Keratinocyte (primary cell): ENCODE measurements at regions not wholly inside any gene's neighbourhood (a gene's known extent, or its start where the extent isn't known, plus 50 kb on each side); places are given as distances from the start of the nearest gene placed in this dataset.

ENCODE experiments used
- DNase-seq: peaks from one replicate; pipeline ENCODE4 v3.0.0-alpha.2; 2011; ENCODE audit warnings: low read depth, missing footprints, low spot score
- FAIRE-seq: peaks from 2 replicates; lab custom pipeline; 2011; peaks lifted over from hg19 to GRCh38; lab: Jason Lieb, UNC
- H2AFZ ChIP-seq: 2 replicates; pipeline ENCODE4 v1.6.0; 2012; ENCODE audit warnings: low read length, control low read depth, inconsistent platforms; ENCODE audit not compliant: control insufficient read depth
- H3K27ac ChIP-seq: 2 replicates; pipeline ENCODE4 v1.5.1; 2011; ENCODE audit warnings: low read length; ENCODE audit not compliant: control insufficient read depth, insufficient read depth
- H3K27me3 ChIP-seq: 3 replicates; pipeline ENCODE4 v1.6.0; 2011; ENCODE audit warnings: low read length; ENCODE audit not compliant: control insufficient read depth, insufficient read depth; ENCODE audit errors: extremely low read depth
- H3K36me3 ChIP-seq, 2 experiments: 2 replicates in 1 of 2; 3 replicates in 1 of 2; pipeline ENCODE4 v1.5.1; 2011; ENCODE audit warnings: low read length in 2 of 2, mild to moderate bottlenecking in 1 of 2; ENCODE audit not compliant: control insufficient read depth in 2 of 2, insufficient read depth in 2 of 2; ENCODE audit errors: extremely low read depth in 1 of 2
- H3K4me1 ChIP-seq: 3 replicates; pipeline ENCODE4 v1.5.1; 2011; ENCODE audit warnings: low read length; ENCODE audit not compliant: control insufficient read depth, insufficient read depth; ENCODE audit errors: extremely low read depth
- H3K4me2 ChIP-seq: 3 replicates; pipeline ENCODE4 v1.6.0; 2011; ENCODE audit warnings: low read depth, low read length; ENCODE audit not compliant: control insufficient read depth, insufficient read depth; ENCODE audit errors: extremely low read depth
- H3K4me3 ChIP-seq, 3 experiments: fragments of 200-600 bp in 1 of 3; sonication (generic) in 1 of 3; 2 replicates in 2 of 3; 3 replicates in 1 of 3; pipeline ENCODE4 v1.5.1; 2011 to 2016; ENCODE audit warnings: low read length in 3 of 3, mild to moderate bottlenecking in 3 of 3, control low read depth in 2 of 3, inconsistent platforms in 1 of 3, low read depth in 1 of 3, mixed read lengths in 1 of 3, mixed run types in 1 of 3, moderate library complexity in 1 of 3; ENCODE audit not compliant: control insufficient read depth in 2 of 3, insufficient read depth in 2 of 3; ENCODE audit errors: extremely low read depth in 1 of 3
- H3K79me2 ChIP-seq: 2 replicates; pipeline ENCODE4 v1.6.0; 2012; ENCODE audit warnings: low read length; ENCODE audit not compliant: control insufficient read depth, insufficient read depth
- H3K9ac ChIP-seq: 3 replicates; pipeline ENCODE4 v1.6.0; 2011; ENCODE audit warnings: low read length; ENCODE audit not compliant: control insufficient read depth, insufficient read depth; ENCODE audit errors: extremely low read depth
- H3K9me1 ChIP-seq: 3 replicates; pipeline ENCODE4 v1.6.0; 2011; ENCODE audit warnings: low read length; ENCODE audit not compliant: control insufficient read depth, insufficient read depth; ENCODE audit errors: extremely low read depth
- H3K9me3 ChIP-seq: 2 replicates; pipeline ENCODE4 v1.5.1; 2012; ENCODE audit warnings: low read depth, low read length; ENCODE audit not compliant: control insufficient read depth
- H4K20me1 ChIP-seq: 3 replicates; pipeline ENCODE4 v1.6.0; 2011; ENCODE audit warnings: low read length; ENCODE audit not compliant: control insufficient read depth, insufficient read depth; ENCODE audit errors: extremely low read depth
- EZH2 ChIP-seq: IDR thresholded peaks from one replicate; pipeline ENCODE4 v1.6.1; 2012; ENCODE audit warnings: inconsistent platforms, mild to moderate bottlenecking, low read length, moderate library complexity
- dilution Hi-C: fragments of 300-500 bp; cut with MboI; formaldehyde crosslinking; loops from one replicate; pipeline ENCODE4 v1.7.0; 2020; ENCODE audit warnings: low sequenced_read_pairs; ENCODE audit not compliant: extremely low pct_ligation_motif_present
- TF ChIP-seq, protein P1 (sequence below), 3 experiments: IDR thresholded peaks in 1 of 3; conservative IDR thresholded peaks in 1 of 3; optimal IDR thresholded peaks in 1 of 3; 2 replicates in 2 of 3; 3 replicates in 1 of 3; pipeline versions ENCODE3 to v1.5.1; 2011; ENCODE audit warnings: low read length in 3 of 3, mild to moderate bottlenecking in 3 of 3, moderate library complexity in 2 of 3, control low read depth in 1 of 3, inconsistent platforms in 1 of 3; ENCODE audit not compliant: insufficient read depth in 2 of 3; ENCODE audit errors: extremely low read depth in 1 of 3

GRCh38 chr12:92273076-92273475, 127.4 kb upstream of the BTG1 start:
- dilution Hi-C loops, result no loop called here
- H3K9me3 ChIP-seq, result no peaks in the 10 kb centered on the region
- H3K36me3 ChIP-seq, result no peaks in the 10 kb centered on the region
- H2AFZ ChIP-seq, result no peak overlapping the region
- H3K4me1 ChIP-seq, result peaks cover 24% of the 10 kb centered on the region
- peak overlapping the region; percentile 75 for H3K4me2 ChIP-seq
- H4K20me1 ChIP-seq, result no peaks in the 10 kb centered on the region
- no peak overlapping the region for H3K4me3 ChIP-seq
- FAIRE-seq (no peak), DNase-seq (no peak)
- no peak for TF ChIP-seq EZH2
- TF ChIP-seq, protein P1, sequence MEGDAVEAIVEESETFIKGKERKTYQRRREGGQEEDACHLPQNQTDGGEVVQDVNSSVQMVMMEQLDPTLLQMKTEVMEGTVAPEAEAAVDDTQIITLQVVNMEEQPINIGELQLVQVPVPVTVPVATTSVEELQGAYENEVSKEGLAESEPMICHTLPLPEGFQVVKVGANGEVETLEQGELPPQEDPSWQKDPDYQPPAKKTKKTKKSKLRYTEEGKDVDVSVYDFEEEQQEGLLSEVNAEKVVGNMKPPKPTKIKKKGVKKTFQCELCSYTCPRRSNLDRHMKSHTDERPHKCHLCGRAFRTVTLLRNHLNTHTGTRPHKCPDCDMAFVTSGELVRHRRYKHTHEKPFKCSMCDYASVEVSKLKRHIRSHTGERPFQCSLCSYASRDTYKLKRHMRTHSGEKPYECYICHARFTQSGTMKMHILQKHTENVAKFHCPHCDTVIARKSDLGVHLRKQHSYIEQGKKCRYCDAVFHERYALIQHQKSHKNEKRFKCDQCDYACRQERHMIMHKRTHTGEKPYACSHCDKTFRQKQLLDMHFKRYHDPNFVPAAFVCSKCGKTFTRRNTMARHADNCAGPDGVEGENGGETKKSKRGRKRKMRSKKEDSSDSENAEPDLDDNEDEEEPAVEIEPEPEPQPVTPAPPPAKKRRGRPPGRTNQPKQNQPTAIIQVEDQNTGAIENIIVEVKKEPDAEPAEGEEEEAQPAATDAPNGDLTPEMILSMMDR (optimal IDR thresholded peaks at IDR 0.05 in 1 of 3, IDR thresholded peaks at IDR 0.05 in 1 of 3, conservative IDR thresholded peaks at IDR 0.05 in 1 of 3; ENCODE audit: extremely low read depth in 1 of 3, insufficient read depth in 2 of 3, low read length in 3 of 3), result no peak
- no peaks in the 10 kb centered on the region for H3K27me3 ChIP-seq
- no peaks in the 10 kb centered on the region for H3K9me1 ChIP-seq
- no peak overlapping the region for H3K9ac ChIP-seq
- no peak overlapping the region for H3K27ac ChIP-seq
- no peaks in the 10 kb centered on the region for H3K79me2 ChIP-seq

GRCh38 chr12:92272061-92272964, 126.7 kb upstream of the BTG1 start:
- dilution Hi-C loops, result no loop called here

More at GRCh38 chr12:92272061-92272964, 126.7 kb upstream of the BTG1 start:
- Histone ChIP-seq H3K9me1 (no peaks in the 10 kb centered on the region), H2AFZ (no peak overlapping the region), H3K4me2 (peak overlapping the region; percentile 75), H3K27me3 (no peaks in the 10 kb centered on the region), H3K36me3 (no peaks in the 10 kb centered on the region), H3K9me3 (no peaks in the 10 kb centered on the region), H4K20me1 (no peaks in the 10 kb centered on the region), H3K9ac (no peak overlapping the region), H3K79me2 (no peaks in the 10 kb centered on the region), H3K27ac (no peak overlapping the region), H3K4me3 (peak overlapping the region in 2 of 3 experiments; percentile 16 to 30), H3K4me1 (peaks cover 24% of the 10 kb centered on the region)
- TF ChIP-seq, protein P1 (optimal IDR thresholded peaks at IDR 0.05 in 1 of 3, IDR thresholded peaks at IDR 0.05 in 1 of 3, conservative IDR thresholded peaks at IDR 0.05 in 1 of 3; ENCODE audit: extremely low read depth in 1 of 3, insufficient read depth in 2 of 3, low read length in 3 of 3), result no peak
- no peak for TF ChIP-seq EZH2
- no peak for DNase-seq
- peak; percentile 90 for FAIRE-seq
